Upper lobe of left lung (tissue), 4 donors: ENCODE measurements at regions not wholly inside any gene's neighbourhood (a gene's known extent, or its start where the extent isn't known, plus 50 kb on each side); places are given as distances from the start of the nearest gene placed in this dataset.

Experiments used
- CTCF ChIP-seq, 6 experiments: fragments of 450-650 bp in 4 of 6; fragments of 200-600 bp in 2 of 6; sonication (generic) in 2 of 6; IDR thresholded peaks; one replicate each; pipeline ENCODE4 v1.5.1; 2016 to 2019; ENCODE audit warnings: antibody characterized with exemption in 6 of 6
- EP300 ChIP-seq, 4 donors: sonication (generic); formaldehyde crosslinking; IDR thresholded peaks; one replicate each; pipeline ENCODE4 v1.5.1; 2017; ENCODE audit warnings: antibody characterized with exemption in 4 of 4, control low read depth in 2 of 4
- POLR2A ChIP-seq, 4 donors: fragments of 450-650 bp; IDR thresholded peaks; one replicate each; pipeline ENCODE4 v1.5.1; 2016 to 2017; ENCODE audit warnings: antibody characterized with exemption in 4 of 4, mild to moderate bottlenecking in 2 of 4

- TF ChIP-seq CTCF (IDR thresholded peaks at IDR 0.05): no peak
- no peak for TF ChIP-seq POLR2A (IDR thresholded peaks at IDR 0.05)
- no peak for TF ChIP-seq EP300 (IDR thresholded peaks at IDR 0.05)
Measured at GRCh38 chr6:53408826-53409225, 60.1 kb upstream of the ELOVL5 start.
